GM10248 (cell line): ENCODE measurements at regions not wholly inside any gene's neighbourhood (a gene's known extent, or its start where the extent isn't known, plus 50 kb on each side); places are given as distances from the start of the nearest gene placed in this dataset.

Experiments used
- CTCF ChIA-PET: fragments of 300-600 bp; sonication (Branson Sonifier 250); formaldehyde crosslinking; extraction: SDS; loops from one replicate; lab custom pipeline; 2021; ENCODE audit warnings: antibody characterized with exemption; lab: Yijun Ruan, JAX
- POLR2A ChIA-PET: fragments of 350-650 bp; sonication (Branson Sonifier 250); formaldehyde crosslinking; extraction: SDS; loops from one replicate; lab custom pipeline; 2020; ENCODE audit warnings: antibody characterized with exemption; lab: Yijun Ruan, JAX
- DNase-seq: peaks from one replicate; pipeline ENCODE4 v3.0.0; 2012; ENCODE audit errors: extremely low spot score
- CTCF ChIP-seq: IDR thresholded peaks from 2 replicates; pipeline ENCODE4 v1.5.1; 2012; ENCODE audit warnings: mild to moderate bottlenecking, low read depth; ENCODE audit errors: extremely low read depth, missing control alignments, control extremely low read depth

GRCh38 chr2:129908721-129909373, 70.6 kb upstream of the RAB6C start:
- DNase-seq = no peak
- ChIA-PET CTCF (no interaction called here), POLR2A (no interaction called here)
- TF ChIP-seq CTCF = no peak

GRCh38 chr2:129909651-129910418, 69.6 kb upstream of the RAB6C start:
- ChIA-PET POLR2A (no interaction called here), CTCF (no interaction called here)
- no peak for TF ChIP-seq CTCF
- DNase-seq = no peak

GRCh38 chr2:129910446-129911362, 68.8 kb upstream of the RAB6C start:
- ChIA-PET CTCF (no interaction called here), POLR2A (no interaction called here)
- no peak for DNase-seq
- TF ChIP-seq CTCF = no peak

GRCh38 chr2:129911363-129912065, 68.0 kb upstream of the RAB6C start:
- no peak for TF ChIP-seq CTCF
- CTCF ChIA-PET = no interaction called here
- POLR2A ChIA-PET = no interaction called here
- no peak for DNase-seq

- CTCF ChIA-PET = no interaction called here
- POLR2A ChIA-PET = no interaction called here
- no peak for DNase-seq
- TF ChIP-seq CTCF = no peak
Observed at GRCh38 chr2:129912066-129912820, 67.2 kb upstream of the RAB6C start.
